ENCODE measurements at regions not wholly inside any gene's neighbourhood (a gene's known extent, or its start where the extent isn't known, plus 50 kb on each side); places are given as distances from the start of the nearest gene placed in this dataset.

DNA sequence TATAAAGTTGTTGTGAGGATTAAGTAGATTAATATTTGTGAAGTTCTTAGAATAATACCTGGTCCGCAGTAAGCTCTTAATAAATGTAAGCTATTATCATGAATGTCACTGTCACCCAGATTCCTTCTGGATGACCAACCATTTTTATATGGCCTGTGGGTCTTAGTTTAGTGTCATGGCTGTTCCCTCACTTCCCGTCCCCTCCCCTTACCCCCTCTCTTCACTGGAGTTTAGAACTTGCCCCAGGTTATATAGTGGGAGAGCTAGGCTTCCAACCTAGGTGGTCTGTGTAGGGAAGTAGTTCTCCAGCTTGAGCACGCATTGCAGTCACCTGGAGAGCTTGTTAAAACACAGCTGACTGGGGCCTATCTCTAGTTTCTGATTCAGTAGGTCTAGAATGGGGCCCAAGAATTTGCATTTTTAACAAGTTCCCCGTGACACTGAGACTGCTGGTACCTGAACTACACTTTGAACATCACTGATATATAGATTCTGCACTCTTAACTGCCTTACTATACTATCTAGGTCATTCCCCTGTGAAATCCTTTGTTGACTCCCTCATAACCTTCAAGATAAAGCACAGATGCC lies 66.9 kb upstream of the PLAC1 start:
- no peaks in the 10 kb centered on the region for H3K9me3 ChIP-seq (ENCODE audit: low read length)
- no peak overlapping the region for H3K27ac ChIP-seq (ENCODE audit: low read depth, low read length, poor library complexity, severe bottlenecking)
- H2AFZ ChIP-seq (ENCODE audit: low read length): no peak overlapping the region
- intact Hi-C loops (cut with micrococcal nuclease; ENCODE audit: unreplicated experiment): no loop called here
- H4K20me1 ChIP-seq (ENCODE audit: insufficient read depth, low read length): no peaks in the 10 kb centered on the region
- no peak for DNase-seq (ENCODE audit: low spot score)
- TF ChIP-seq EZH2phosphoT487 (IDR thresholded peaks at IDR 0.05; ENCODE audit: borderline replicate concordance, low read depth, low read length): no peak
- no peak for TF ChIP-seq CTCF (conservative IDR thresholded peaks at IDR 0.05; ENCODE audit: low read length)
- H3K4me2 ChIP-seq (ENCODE audit: low read length): no peak overlapping the region
- ChIA-PET CTCF (ENCODE audit: unreplicated experiment) (no interaction called here), POLR2A (no interaction called here)
- no peaks in the 10 kb centered on the region for H3K79me2 ChIP-seq (ENCODE audit: insufficient read depth, low read depth, low read length)
- H3K9me2 ChIP-seq (ENCODE audit: insufficient read depth, low read length): no peaks in the 10 kb centered on the region
- no peak overlapping the region for H3K4me3 ChIP-seq (ENCODE audit: low read depth, low read length, poor library complexity, severe bottlenecking)
- H3K36me3 ChIP-seq (ENCODE audit: insufficient read depth, low read length): no peaks in the 10 kb centered on the region
- no peaks in the 10 kb centered on the region for H3K4me1 ChIP-seq (ENCODE audit: insufficient read depth, low read length, poor library complexity, severe bottlenecking)
- no TSS peak for BruUV-seq (replicated peaks)

DNA sequence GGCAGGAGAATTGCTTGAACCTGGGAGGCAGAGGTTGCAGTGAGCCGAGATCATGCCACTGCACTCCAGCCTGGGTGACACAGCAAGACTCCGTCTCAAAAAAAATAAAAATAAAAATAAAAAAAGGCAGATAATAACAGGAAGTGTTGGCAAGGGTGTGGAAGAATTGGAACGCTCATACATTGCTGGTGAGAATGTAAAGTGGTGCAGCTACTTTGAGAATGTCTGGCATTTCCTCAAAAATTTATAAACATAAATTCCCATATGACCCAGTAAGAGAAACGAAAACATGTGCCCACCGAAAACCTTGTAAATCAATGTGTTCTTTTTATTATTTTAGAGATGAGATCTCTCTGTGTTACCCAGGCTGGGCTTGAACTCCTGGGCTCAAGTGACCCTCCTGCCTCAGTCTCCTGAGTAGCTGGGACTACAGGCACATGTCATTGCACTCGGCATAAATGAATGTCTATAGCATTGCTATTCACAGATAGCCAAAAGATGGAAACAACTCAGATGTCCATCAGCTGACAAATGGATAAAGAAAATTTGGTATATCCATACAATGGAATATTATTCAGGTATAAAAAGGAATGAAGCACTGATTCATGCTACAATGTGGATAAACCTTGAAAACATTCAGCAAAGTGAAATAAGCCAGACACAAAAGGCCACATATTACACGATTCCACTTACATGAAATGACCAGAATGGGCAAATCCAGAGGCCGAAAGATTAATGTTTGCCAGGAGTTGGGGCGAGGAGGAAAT lies 63.7 kb upstream of the PLAC1 start:
- TF ChIP-seq CTCF (conservative IDR thresholded peaks at IDR 0.05; ENCODE audit: low read length): no peak
- no peak for TF ChIP-seq EZH2phosphoT487 (IDR thresholded peaks at IDR 0.05; ENCODE audit: borderline replicate concordance, low read depth, low read length)
- Histone ChIP-seq H3K79me2 (ENCODE audit: insufficient read depth, low read depth, low read length) (no peaks in the 10 kb centered on the region), H3K4me2 (ENCODE audit: low read length) (no peak overlapping the region), H3K9me3 (ENCODE audit: low read length) (no peaks in the 10 kb centered on the region), H3K27ac (ENCODE audit: low read depth, low read length, poor library complexity, severe bottlenecking) (no peak overlapping the region), H3K36me3 (ENCODE audit: insufficient read depth, low read length) (no peaks in the 10 kb centered on the region), H4K20me1 (ENCODE audit: insufficient read depth, low read length) (no peaks in the 10 kb centered on the region), H3K4me1 (ENCODE audit: insufficient read depth, low read length, poor library complexity, severe bottlenecking) (peaks cover 9% of the 10 kb centered on the region), H3K4me3 (ENCODE audit: low read depth, low read length, poor library complexity, severe bottlenecking) (no peak overlapping the region), H3K9me2 (ENCODE audit: insufficient read depth, low read length) (no peaks in the 10 kb centered on the region), H2AFZ (ENCODE audit: low read length) (no peak overlapping the region)
- DNase-seq (ENCODE audit: low spot score): no peak
- BruUV-seq (replicated peaks): no TSS peak
- intact Hi-C loops (cut with micrococcal nuclease; ENCODE audit: unreplicated experiment): no loop called here
- ChIA-PET CTCF (ENCODE audit: unreplicated experiment) (no interaction called here), POLR2A (no interaction called here)

DNA sequence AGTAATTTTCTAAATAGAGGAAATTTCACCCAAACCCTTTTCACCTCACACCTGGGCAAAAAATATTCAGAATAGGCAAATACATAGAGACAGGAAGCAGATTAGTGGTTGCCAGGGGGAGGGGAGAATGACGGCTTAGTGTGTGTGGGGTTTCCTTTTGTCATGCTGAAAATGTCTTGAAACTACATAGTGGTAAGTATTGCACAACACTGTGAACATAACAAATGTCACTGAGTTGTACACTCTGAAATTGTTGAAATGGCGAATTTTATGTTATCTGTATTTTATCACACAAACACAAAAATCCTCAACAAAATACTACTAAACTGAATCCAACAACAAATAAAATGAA lies 60.7 kb upstream of the PLAC1 start:
- H3K4me1 ChIP-seq (ENCODE audit: insufficient read depth, low read length, poor library complexity, severe bottlenecking): peaks cover 9% of the 10 kb centered on the region
- ChIA-PET CTCF (ENCODE audit: unreplicated experiment) (no interaction called here), POLR2A (no interaction called here)
- no peak overlapping the region for H3K4me2 ChIP-seq (ENCODE audit: low read length)
- H3K36me3 ChIP-seq (ENCODE audit: insufficient read depth, low read length): no peaks in the 10 kb centered on the region
- DNase-seq (ENCODE audit: low spot score): peak; percentile 7
- no peaks in the 10 kb centered on the region for H3K79me2 ChIP-seq (ENCODE audit: insufficient read depth, low read depth, low read length)
- TF ChIP-seq EZH2phosphoT487 (IDR thresholded peaks at IDR 0.05; ENCODE audit: borderline replicate concordance, low read depth, low read length) (no peak), CTCF (conservative IDR thresholded peaks at IDR 0.05; ENCODE audit: low read length) (no peak)
- intact Hi-C loops (cut with micrococcal nuclease; ENCODE audit: unreplicated experiment): no loop called here
- no TSS peak for BruUV-seq (replicated peaks)
- no peaks in the 10 kb centered on the region for H3K9me2 ChIP-seq (ENCODE audit: insufficient read depth, low read length)
- H3K27ac ChIP-seq (ENCODE audit: low read depth, low read length, poor library complexity, severe bottlenecking): no peak overlapping the region
- H3K9me3 ChIP-seq (ENCODE audit: low read length): no peaks in the 10 kb centered on the region
- no peak overlapping the region for H3K4me3 ChIP-seq (ENCODE audit: low read depth, low read length, poor library complexity, severe bottlenecking)
- H4K20me1 ChIP-seq (ENCODE audit: insufficient read depth, low read length): no peaks in the 10 kb centered on the region
- H2AFZ ChIP-seq (ENCODE audit: low read length): no peak overlapping the region; the same call in 1 of the 2 replicates

All from OCI-LY7 (cell line).